ENCODE measurements at regions not wholly inside any gene's neighbourhood (a gene's known extent, or its start where the extent isn't known, plus 50 kb on each side); places are given as distances from the start of the nearest gene placed in this dataset.

DNA sequence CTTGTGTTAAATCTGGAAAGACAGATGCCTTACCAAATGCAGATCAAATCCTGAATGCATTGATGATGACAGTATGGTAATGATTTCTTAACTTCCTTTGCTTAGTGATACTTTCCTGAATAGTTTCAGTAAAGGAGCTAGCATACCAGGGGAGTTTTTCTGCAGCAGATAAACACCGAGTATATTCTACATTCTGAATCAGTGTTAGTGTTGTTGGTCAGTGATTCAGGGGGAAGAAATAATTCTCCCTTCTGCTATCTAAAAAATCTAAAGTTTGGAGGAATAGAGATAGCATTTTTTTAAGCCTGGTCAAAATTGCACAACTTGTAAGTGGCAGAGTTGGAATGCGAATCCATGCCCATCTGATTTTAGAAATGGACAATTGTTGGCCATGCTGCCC is 512.2 kb upstream of the MARCKS start:
- Histone ChIP-seq H3K27me3 (no peaks in the 10 kb centered on the region), H3K4me3 (no peak overlapping the region), H3K9ac (ENCODE audit: low read depth in 2 of 2, low read length in 2 of 2) (no peak overlapping the region), H3K36me3 (no peaks in the 10 kb centered on the region), H3K4me1 (no peaks in the 10 kb centered on the region), H3K9me3 (no peaks in the 10 kb centered on the region), H3K27ac (no peak overlapping the region)
- no peak for TF ChIP-seq CTCF (IDR thresholded peaks at IDR 0.05)
- no peak for DNase-seq
- intact Hi-C loops (cut with DNase I): no loop called here

DNA sequence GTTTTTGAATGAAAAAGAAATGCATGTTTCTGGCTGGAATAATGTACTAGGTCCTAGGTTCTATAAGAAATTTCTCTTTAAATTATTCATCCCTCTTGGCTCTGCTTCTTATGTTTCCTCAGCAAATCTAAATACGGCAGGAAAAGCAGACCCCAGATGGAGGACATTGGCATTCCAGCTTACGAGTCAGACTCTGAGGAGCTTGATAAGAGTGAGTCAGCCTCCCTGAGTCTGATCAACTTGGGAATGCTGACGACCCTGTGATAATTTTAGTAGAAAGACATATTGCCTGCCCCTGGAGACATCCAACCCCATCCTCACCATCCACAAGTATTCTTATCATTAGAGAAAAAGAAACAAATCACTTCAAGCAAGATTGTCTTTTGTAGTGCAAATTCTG is 509.7 kb upstream of the MARCKS start:
- Histone ChIP-seq H3K9me3 (no peaks in the 10 kb centered on the region), H3K9ac (ENCODE audit: low read depth in 2 of 2, low read length in 2 of 2) (no peak overlapping the region), H3K27me3 (no peaks in the 10 kb centered on the region), H3K4me3 (no peak overlapping the region), H3K4me1 (no peaks in the 10 kb centered on the region), H3K27ac (no peak overlapping the region), H3K36me3 (no peaks in the 10 kb centered on the region)
- no peak for TF ChIP-seq CTCF (IDR thresholded peaks at IDR 0.05)
- no peak for DNase-seq
- intact Hi-C loops (cut with DNase I): no loop called here

DNA sequence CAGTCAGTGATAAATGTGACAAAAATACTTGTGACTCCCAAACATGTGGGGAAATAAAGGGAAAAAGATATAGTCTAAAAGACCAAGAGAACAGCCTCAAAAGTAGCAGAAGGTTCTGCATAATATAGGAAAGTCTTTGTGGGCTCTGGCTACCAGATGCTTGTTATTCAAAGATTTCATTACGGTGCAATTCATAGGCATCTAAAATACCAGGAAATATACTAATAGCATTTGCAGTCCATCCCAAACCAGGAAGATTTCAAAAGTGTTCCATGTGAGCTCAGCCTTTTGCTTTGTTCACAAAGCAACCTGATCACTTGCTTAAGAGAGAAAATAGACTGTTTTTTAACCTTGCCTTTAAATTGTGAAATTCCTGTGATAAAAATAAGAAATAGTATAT is 506.7 kb upstream of the MARCKS start:
- no peak overlapping the region for H3K4me3 ChIP-seq
- H3K9ac ChIP-seq (ENCODE audit: low read depth in 2 of 2, low read length in 2 of 2): no peak overlapping the region
- intact Hi-C loops (cut with DNase I): no loop called here
- DNase-seq: no peak
- no peaks in the 10 kb centered on the region for H3K4me1 ChIP-seq
- H3K9me3 ChIP-seq: no peaks in the 10 kb centered on the region
- no peaks in the 10 kb centered on the region for H3K27me3 ChIP-seq
- no peak overlapping the region for H3K27ac ChIP-seq
- H3K36me3 ChIP-seq: no peaks in the 10 kb centered on the region
- TF ChIP-seq CTCF (IDR thresholded peaks at IDR 0.05): no peak

- Histone ChIP-seq H3K9me3 (no peaks in the 10 kb centered on the region), H3K4me1 (no peaks in the 10 kb centered on the region), H3K9ac (ENCODE audit: low read depth in 2 of 2, low read length in 2 of 2) (no peak overlapping the region), H3K27me3 (no peaks in the 10 kb centered on the region), H3K4me3 (no peak overlapping the region), H3K27ac (no peak overlapping the region), H3K36me3 (no peaks in the 10 kb centered on the region)
- no peak for DNase-seq
- no peak for TF ChIP-seq CTCF (IDR thresholded peaks at IDR 0.05)
- intact Hi-C loops (cut with DNase I): no loop called here
Measured at GRCh38 chr6:113351173-113351834, 505.8 kb upstream of the MARCKS start.

- Histone ChIP-seq H3K36me3 (no peaks in the 10 kb centered on the region), H3K27ac (no peak overlapping the region), H3K4me3 (no peak overlapping the region), H3K9ac (ENCODE audit: low read depth in 2 of 2, low read length in 2 of 2) (no peak overlapping the region), H3K4me1 (no peaks in the 10 kb centered on the region), H3K27me3 (no peaks in the 10 kb centered on the region), H3K9me3 (no peaks in the 10 kb centered on the region)
- intact Hi-C loops (cut with DNase I): no loop called here
- peak; percentile 60 for DNase-seq
- TF ChIP-seq CTCF (IDR thresholded peaks at IDR 0.05): no peak
Measured at GRCh38 chr6:113352029-113352801, 504.9 kb upstream of the MARCKS start.
